Stimulated activated CD4-positive, alpha-beta T cell treated with anti-CD3 and anti-CD28 coated beads, TNF-alpha, amount 100 ng/mL, for 24 hours (primary cell): ENCODE measurements at regions not wholly inside any gene's neighbourhood (a gene's known extent, or its start where the extent isn't known, plus 50 kb on each side); places are given as distances from the start of the nearest gene placed in this dataset.

Experiments
- DNase-seq, 3 experiments: peaks; one replicate each; pipeline ENCODE4 v3.0.0-alpha.2; 2020; ENCODE audit warnings: low read depth in 3 of 3

GRCh38 chrX:69365349-69365748 lies 138.8 kb upstream of the NALF2 start:
- DNase-seq: no peak

GRCh38 chrX:69362856-69363255 lies 141.3 kb upstream of the NALF2 start:
- DNase-seq: no peak

DNA sequence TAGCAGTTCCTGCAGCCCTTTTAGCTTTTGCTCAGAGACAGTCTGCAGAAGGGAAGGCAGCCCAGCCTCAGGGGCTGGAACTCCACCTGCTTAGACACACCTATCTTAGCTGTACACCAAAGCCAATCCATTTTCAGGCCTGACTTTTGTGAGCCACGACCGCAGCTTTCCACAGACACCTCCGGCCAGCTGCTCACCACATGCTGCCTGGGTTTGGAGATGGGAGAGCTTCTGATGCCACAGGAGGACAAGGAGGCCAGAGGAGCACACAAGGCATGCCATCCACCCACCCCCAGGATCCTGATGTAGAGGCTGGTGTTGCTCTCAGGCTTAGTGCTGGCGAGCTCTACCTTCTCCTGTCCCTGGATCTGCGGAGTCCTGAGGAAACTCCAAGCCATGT lies 141.8 kb upstream of the NALF2 start:
- DNase-seq: no peak

DNA sequence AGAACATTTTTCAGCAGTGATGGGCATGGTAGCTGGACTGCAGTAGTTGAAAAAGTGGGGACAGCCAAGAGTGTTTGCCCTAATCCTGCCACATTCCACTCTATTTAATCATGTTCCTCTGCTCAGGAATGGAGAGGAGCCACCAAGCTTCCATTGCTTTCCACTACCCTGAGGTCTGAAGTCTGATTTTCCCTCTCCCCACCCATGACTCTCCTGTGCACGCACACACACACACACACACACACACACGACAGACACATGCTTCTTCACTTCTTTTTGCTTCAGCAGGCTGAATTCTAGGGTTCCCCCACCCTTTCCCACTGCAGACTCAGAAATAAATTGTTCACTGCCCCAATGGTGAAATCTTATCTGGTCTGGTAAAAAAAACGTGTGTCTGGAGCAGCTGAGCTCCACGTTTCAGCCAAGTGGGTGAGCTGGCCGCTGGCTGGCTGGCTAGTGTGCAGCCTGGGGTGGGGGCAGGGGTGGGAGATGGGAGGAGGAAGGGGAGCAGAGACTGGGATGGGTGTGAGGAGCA lies 142.7 kb upstream of the NALF2 start:
- DNase-seq: no peak

GRCh38 chrX:69357317-69357716 lies 146.8 kb upstream of the NALF2 start:
- DNase-seq: no peak

DNA sequence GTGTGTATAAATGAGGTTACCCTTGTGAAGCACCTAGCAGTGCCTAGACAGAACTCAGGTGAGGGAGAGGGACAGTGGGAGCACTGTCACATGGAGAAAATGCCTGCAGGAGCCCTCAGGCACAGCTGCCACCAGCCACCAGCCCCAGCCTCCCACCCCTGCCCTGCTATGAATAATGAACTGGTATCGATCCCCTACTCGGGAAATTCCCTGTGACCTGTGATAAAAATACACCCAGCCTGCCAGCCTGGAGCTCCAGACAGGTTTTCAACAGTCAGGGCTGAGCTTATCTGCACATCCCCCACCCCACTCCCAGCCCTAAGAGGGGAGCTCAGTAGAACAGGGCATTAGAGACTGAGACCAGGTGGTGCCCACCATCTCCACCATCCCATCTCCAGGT lies 159.6 kb upstream of the PJA1 start:
- no peak for DNase-seq

DNA sequence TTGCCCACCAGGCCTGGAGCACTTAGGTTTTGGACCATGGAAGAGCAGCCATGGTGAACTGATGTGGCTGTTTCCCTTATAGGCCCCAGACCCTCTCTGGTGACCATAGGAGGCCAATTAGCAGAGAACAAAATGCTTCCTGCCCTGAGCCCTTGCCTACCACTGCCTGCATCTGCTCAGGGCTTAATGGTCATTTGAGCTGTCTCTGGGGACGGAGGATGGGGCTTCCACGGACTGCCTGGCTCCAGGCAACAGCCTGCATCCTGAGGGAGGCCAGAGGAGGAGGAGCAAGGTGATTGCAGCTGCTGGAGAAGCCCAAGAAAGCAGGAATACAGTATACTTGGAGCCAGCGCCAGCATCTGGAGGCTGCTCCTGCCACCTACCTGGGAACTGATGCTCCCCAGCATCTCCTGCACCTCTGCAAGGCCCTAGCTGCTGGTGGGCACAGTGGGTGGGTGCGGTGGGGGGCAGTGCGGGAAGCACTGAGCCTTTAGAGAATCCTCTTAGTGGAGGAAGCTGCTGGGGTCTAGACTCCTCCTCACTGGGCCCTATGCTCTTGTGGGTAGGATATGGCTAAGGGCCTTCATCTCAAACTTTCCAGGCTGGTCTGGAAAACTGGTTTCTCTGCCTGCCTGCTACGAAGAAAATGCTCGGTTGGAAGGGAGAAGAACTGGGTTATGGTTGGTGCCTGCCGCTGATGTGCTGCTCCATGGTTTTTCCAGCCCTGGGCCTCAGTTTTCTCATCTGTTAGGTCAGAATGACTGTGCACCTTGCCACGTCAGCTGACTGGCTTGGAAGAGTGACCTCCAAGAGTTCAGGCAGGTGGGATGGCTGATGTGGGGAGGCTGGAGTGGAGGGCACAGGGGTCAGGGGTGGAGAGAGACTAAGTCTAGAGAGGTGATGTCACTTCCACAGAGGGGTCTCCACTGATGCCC lies 158.8 kb upstream of the PJA1 start:
- no peak for DNase-seq

GRCh38 chrX:69321789-69322188 lies 156.5 kb upstream of the PJA1 start:
- DNase-seq: no peak

DNA sequence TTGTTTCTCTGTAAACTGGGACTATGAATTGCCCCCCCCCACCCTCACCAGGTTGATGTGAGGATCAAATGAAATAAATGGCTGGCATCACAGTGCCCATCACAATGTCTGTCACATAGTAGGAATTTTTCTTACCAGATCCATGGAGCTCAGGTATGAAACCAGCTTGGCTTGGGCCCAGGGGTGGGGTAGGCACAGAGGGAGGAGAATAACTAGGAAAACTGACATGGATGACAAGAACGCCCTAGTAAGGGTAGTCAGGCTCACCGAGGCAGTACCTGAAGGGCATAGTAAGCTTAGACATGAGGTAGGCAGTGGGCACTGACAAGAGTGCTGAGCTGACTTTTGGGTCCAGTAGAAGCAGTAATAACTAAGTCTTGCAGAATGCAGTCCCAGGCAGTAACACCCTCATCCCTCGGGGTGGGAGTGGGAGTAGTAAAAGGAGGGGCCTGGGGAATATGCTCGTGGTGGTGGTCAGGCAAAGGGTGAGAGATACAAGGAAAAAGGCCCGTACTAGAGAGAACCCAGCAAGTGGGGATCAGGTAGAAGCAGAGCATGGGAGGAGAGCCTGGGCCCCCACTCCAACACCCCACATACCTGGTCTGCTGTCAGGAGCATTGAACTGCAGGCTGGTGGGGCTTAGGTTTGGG lies 155.9 kb upstream of the PJA1 start:
- no peak for DNase-seq

DNA sequence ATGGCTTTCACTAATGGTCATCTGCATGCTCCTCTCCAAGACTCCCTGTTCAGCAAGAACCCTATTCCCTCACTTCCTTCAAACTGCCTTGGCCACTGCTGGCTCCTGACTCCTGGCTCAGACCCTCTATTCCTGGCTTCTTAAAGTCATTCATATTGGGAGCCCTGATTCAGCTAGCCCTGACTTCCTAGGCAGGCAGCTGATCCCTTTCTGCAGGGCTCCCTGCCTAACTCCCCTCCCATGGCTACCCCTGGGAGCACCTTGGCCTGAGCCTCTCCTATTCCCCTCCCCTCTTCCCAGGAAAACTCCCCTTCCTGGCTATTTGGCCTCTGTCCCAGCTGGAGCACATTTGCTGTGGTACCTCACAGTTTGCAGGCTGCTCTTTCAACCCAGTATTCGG lies 154.9 kb upstream of the PJA1 start:
- DNase-seq: no peak

DNA sequence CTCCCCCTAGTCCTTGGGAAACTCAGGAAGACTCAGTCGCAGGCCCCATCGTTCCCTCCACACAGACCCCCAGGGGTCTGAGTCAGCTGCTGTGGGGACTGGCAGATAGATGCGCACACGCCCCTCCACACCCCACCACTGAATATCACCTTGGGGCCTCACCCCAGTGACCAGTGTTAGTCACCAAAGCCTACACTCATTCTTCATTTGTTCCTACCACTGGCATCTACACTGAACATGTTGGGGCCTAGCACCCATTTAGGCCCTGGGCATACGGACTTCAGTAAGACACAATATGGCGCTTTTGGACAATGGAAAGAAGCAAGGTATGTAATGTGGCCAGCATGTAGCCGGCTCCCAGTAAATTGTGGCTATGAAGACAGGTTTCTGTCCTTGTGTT lies 154.1 kb upstream of the PJA1 start:
- DNase-seq: no peak

GRCh38 chrX:69318651-69319340 lies 153.5 kb upstream of the PJA1 start:
- DNase-seq: no peak

DNA sequence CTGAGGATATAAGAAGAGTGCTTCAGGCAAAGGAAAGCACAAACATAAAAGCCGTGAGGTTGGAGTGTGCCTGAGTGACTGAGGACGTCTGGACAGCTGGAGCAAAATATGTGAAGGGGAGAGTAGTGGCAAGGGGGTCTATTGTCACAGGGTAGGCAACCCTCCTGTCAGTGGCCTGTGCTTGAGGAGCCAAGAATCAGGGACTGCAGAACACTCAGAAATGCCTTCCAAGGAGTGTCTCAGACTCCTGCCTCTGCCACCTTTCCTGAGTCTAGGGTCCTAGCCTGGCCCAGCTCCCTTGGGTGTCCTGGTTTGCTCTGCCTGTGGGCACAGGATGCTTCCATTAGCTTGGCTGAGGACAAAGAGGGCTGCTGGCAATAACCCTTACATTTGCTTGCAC lies 152.5 kb upstream of the PJA1 start:
- no peak for DNase-seq

DNA sequence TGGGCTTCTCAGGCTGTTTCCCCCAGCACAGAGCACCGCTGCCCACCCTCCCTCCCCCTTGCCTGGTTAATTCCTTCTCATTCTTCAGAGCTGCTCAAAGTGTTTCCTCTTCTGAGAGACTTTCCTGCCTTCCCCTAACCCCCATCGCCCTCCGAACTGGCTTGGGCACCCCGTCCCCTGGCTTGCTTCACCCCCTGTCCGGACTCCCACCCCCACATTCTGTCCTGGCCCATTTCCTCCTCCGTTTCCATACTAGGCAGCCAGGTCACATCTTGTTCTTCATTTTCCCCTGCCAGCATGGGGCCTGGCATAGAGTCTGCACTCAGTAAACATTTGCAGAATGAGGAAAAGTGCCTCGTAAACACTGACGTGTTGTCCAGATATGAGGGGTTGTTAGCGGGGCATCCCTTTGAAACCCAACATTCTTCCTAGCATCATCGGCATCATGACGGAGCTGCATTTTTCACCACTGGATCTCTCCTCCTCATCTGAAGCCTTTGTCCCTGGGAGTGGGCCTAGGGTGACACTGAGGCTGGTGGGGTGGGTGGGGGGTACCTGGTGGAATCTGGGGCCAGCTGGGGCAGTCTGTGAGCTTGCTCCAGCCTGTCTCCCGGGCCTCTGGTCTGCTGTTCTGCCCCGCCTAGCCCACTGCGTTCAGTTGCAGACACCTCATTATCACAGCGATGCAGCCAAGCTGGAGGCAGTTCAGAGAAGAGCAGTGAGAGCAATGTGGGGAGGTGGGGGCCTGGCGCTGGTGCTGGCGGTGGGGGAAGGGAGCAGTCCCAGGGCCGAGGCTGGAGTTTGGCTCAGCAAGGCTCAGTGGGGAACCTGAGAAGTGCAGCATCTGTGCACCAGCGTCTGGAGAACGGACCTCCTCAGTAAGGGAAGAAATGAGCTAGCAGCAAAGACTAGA lies 149.4 kb upstream of the PJA1 start:
- no peak for DNase-seq

DNA sequence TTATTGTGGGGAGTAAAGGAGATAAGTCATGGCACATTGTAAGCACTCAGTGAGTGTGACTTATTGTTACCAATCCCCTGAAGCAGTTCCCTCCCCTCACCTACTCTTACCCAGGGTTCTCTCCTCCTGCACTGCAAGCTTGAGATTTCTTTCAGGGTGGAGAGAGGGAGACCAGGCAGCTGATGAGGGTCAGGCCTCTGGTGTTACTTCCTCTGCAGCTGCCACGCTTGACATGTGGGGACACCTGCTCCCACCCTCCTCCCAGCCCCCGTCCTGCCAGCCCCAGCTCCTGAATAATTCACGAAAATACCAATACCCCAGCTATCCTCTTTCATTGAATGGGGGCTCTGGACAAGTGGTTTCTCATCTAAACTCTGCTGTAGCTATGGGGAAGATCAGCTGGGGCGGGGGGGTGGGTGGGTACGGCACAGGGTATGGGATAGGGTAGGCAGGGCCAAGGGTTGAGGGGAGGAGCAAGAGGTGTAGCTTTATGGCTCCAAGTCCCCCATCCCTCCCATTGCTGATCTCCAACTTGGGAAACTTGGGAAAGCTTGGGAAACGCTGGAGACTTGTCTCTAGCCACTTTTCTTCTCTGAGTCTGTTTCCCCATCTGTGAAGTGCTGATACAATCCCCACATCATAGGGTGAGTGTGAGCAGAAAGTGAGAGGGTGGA lies 148.5 kb upstream of the PJA1 start:
- DNase-seq: no peak

DNA sequence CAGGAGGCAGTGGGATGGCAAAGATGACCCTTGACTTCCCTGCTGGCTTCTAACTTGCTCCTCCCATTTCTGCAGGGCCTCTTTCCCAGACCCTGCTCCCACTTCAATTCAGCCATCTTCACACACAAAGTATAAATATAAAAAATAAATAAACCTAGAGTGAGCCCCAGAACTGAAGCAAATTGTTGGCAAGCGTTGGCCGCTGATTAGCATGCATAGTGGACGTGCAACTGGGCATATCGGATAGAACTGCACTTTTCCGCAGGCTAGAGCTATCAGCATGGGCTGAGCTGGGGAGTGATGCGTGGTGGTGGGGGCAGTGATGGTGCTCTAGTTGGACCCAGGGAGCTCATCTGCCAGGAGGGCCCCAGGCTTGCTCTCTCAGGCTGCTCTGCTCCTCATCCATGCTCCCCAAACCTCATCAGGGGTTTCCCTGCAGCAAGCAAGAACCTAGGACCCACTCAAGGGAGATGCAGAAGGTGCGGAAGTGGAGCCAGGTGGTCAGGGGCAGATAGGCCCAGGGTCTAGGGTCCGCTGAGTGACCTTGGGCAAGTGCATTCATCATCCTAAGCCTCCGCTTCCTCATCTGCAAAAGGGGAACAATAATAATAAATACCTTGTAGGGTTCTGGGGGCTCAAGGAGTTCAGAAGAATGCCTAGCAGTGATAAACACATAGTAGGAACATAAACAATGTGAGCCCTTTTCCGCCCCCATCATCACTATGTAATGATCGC lies 146.8 kb upstream of the PJA1 start:
- DNase-seq: no peak

DNA sequence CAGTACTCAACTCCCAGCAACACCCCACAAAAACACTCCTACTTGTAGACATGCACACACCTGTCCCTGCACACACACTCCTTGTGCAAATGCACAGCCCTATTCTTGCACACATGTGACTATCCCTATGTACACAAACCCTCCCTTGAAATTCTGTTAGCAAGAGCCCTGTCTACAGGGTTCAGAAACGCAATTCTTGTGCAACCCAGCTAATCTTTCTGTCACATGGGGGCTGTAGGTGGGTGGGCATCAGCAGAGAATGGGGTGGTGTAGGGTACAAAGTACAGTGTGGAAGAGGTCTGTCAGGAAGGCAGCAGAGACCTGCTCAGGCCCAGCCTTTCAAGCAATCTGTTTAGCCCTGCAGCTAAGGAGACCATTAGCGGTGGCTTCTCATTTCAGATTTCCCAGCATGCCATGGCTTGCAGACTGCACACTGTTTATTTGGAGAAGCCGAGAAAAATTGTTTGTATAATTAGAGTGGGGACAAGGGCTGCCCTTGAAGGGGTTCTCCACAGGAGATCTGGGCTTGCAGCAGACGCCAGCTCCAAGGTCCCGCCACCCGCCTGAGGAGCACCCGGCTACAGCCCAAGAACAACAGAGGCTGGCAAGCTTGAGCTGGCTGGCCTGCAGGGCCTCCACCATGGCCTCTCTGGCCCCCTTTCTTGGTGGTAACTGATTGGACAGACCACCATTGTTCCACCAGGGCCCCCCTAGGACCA lies 144.0 kb upstream of the PJA1 start:
- DNase-seq: no peak

- no peak for DNase-seq
Observed at GRCh38 chrX:69307756-69308155, 142.5 kb upstream of the PJA1 start.

- no peak for DNase-seq
Observed at GRCh38 chrX:69307029-69307428, 141.8 kb upstream of the PJA1 start.

- no peak for DNase-seq
Observed at GRCh38 chrX:69306063-69306404, 140.8 kb upstream of the PJA1 start.
